SK-N-SH (cell line): ENCODE measurements at regions not wholly inside any gene's neighbourhood (a gene's known extent, or its start where the extent isn't known, plus 50 kb on each side); places are given as distances from the start of the nearest gene placed in this dataset.

Source experiments
- CTCF ChIA-PET: fragments of 300-600, 350-600 bp; formaldehyde crosslinking; extraction: SDS; loops from one replicate; lab custom pipeline; 2021; lab: Yijun Ruan, JAX
- POLR2A ChIA-PET: fragments of 350-600 bp; sonication (Branson Sonifier 250); formaldehyde crosslinking; extraction: SDS; loops from one replicate; lab custom pipeline; 2020; ENCODE audit warnings: antibody characterized with exemption, inconsistent platforms; lab: Yijun Ruan, JAX
- DNase-seq: peaks from one replicate; pipeline ENCODE4 v3.0.0; 2012
- H2AFZ ChIP-seq: fragments of 200-600 bp; sonication (generic); 2 replicates; pipeline ENCODE4 v1.8.1; 2016; ENCODE audit warnings: antibody characterized with exemption, mild to moderate bottlenecking, low read depth
- H3F3A ChIP-seq: fragments of 200-600 bp; sonication (generic); replicated peaks from 2 replicates; pipeline ENCODE3; 2016; ENCODE audit warnings: antibody characterized with exemption, mild to moderate bottlenecking; ENCODE audit not compliant: insufficient read depth
- H3K27ac ChIP-seq, 2 experiments: fragments of 200-500 bp in 1 of 2; fragments of 200-600 bp in 1 of 2; sonication (Bioruptor generic) in 1 of 2; sonication (generic), shearing (Covaris generic) in 1 of 2; 2 replicates each; pipeline versions ENCODE4 v1.5.1 to v1.6.1; 2014 to 2016; ENCODE audit warnings: low read depth in 2 of 2, inconsistent platforms in 1 of 2, low read length in 1 of 2, mild to moderate bottlenecking in 1 of 2, mixed read lengths in 1 of 2
- H3K27me3 ChIP-seq: fragments of 200-600 bp; sonication (generic), shearing (Covaris generic); 2 replicates; pipeline ENCODE4 v1.6.1; 2016; ENCODE audit warnings: mixed run types; ENCODE audit not compliant: insufficient read depth
- H3K36me3 ChIP-seq, 2 experiments: fragments of 200-500 bp in 1 of 2; fragments of 200-600 bp in 1 of 2; sonication (Bioruptor generic) in 1 of 2; sonication (generic) in 1 of 2; replicated peaks in 1 of 2; 2 replicates each; pipeline versions ENCODE3 to v1.5.1; 2014 to 2016; ENCODE audit warnings: low read length in 1 of 2, mild to moderate bottlenecking in 1 of 2; ENCODE audit not compliant: insufficient read depth in 2 of 2, control insufficient read depth in 1 of 2
- H3K4me1 ChIP-seq, 2 experiments: fragments of 200-500 bp in 1 of 2; fragments of 200-600 bp in 1 of 2; sonication (Bioruptor generic) in 1 of 2; sonication (generic), shearing (Covaris generic) in 1 of 2; 2 replicates each; pipeline versions ENCODE4 v1.5.1 to v1.6.1; 2014 to 2016; ENCODE audit warnings: low read depth in 1 of 2, low read length in 1 of 2, mixed run types in 1 of 2; ENCODE audit not compliant: insufficient read depth in 2 of 2, control insufficient read depth in 1 of 2
- H3K4me2 ChIP-seq: fragments of 200-600 bp; sonication (generic), shearing (Covaris generic); 2 replicates; pipeline ENCODE4 v1.6.1; 2017; ENCODE audit warnings: mixed run types
- H3K4me3 ChIP-seq, 2 experiments: fragments of 200-500 bp in 1 of 2; fragments of 200-600 bp in 1 of 2; sonication (Bioruptor generic) in 1 of 2; sonication (generic), shearing (Covaris generic) in 1 of 2; 2 replicates each; pipeline versions ENCODE4 v1.5.1 to v1.8.1; 2014 to 2016; ENCODE audit warnings: low read depth in 2 of 2, inconsistent platforms in 1 of 2, low read length in 1 of 2, mild to moderate bottlenecking in 1 of 2, mixed read lengths in 1 of 2, moderate library complexity in 1 of 2
- H3K79me2 ChIP-seq: fragments of 200-600 bp; sonication (generic); 2 replicates; pipeline ENCODE4 v1.8.1; 2017; ENCODE audit warnings: mild to moderate bottlenecking; ENCODE audit not compliant: insufficient read depth
- H3K9ac ChIP-seq: fragments of 200-600 bp; sonication (generic); 2 replicates; pipeline ENCODE4 v1.6.1; 2017; ENCODE audit warnings: mixed run types
- H3K9me2 ChIP-seq: fragments of 200-600 bp; sonication (generic); 2 replicates; pipeline ENCODE4 v1.6.1; 2017; ENCODE audit warnings: mixed run types
- H3K9me3 ChIP-seq: fragments of 200-600 bp; sonication (generic); 2 replicates; pipeline ENCODE4 v1.6.1; 2017; ENCODE audit warnings: mixed run types, mild to moderate bottlenecking, moderate library complexity
- H4K20me1 ChIP-seq: fragments of 200-600 bp; sonication (generic); 2 replicates; pipeline ENCODE4 v1.6.1; 2017; ENCODE audit warnings: mild to moderate bottlenecking, mixed run types; ENCODE audit not compliant: insufficient read depth
- CHD2 ChIP-seq: fragments of 150-350 bp; IDR thresholded peaks from 2 replicates; pipeline ENCODE4 v1.6.1; 2018; ENCODE audit warnings: low read length; ENCODE audit not compliant: partially characterized antibody
- EP300 ChIP-seq, 2 experiments: IDR thresholded peaks; 2 replicates each; pipeline versions ENCODE4 v1.4.0 to v1.6.1; 2012; ENCODE audit warnings: borderline replicate concordance in 1 of 2, low read depth in 1 of 2, low read length in 1 of 2
- EZH2phosphoT487 ChIP-seq: fragments of 200-600 bp; sonication (generic); IDR thresholded peaks from 2 replicates; pipeline ENCODE4 v1.6.1; 2017; ENCODE audit warnings: low read depth, mixed run types, mild to moderate bottlenecking, antibody characterized with exemption, moderate library complexity, borderline replicate concordance
- FOSL2 ChIP-seq: IDR thresholded peaks from 2 replicates; pipeline ENCODE4 v1.4.0; 2012; ENCODE audit warnings: low read depth, mild to moderate bottlenecking, moderate library complexity, borderline replicate concordance
- FOXJ3 ChIP-seq: sonication (generic); formaldehyde crosslinking; IDR thresholded peaks from 2 replicates; pipeline ENCODE4 v1.5.1; 2020; ENCODE audit warnings: mild to moderate bottlenecking, missing genetic modification reagents
- FOXM1 ChIP-seq: IDR thresholded peaks from 2 replicates; pipeline ENCODE4 v1.4.0; 2012; ENCODE audit warnings: low read depth, mild to moderate bottlenecking
- GATA2 ChIP-seq: sonication (generic); formaldehyde crosslinking; IDR thresholded peaks from 2 replicates; pipeline ENCODE4 v1.5.0; 2020; ENCODE audit warnings: mild to moderate bottlenecking, missing genetic modification reagents
- JUND ChIP-seq: IDR thresholded peaks from 2 replicates; pipeline ENCODE4 v1.4.0; 2012
- MEF2A ChIP-seq: IDR thresholded peaks from 2 replicates; pipeline ENCODE4 v1.4.0; 2012; ENCODE audit warnings: low read depth, borderline replicate concordance
- MXI1 ChIP-seq: IDR thresholded peaks from 2 replicates; pipeline ENCODE4 v1.6.1; 2012; ENCODE audit warnings: mild to moderate bottlenecking, low read depth, low read length, improper control_type of control experiment
- NRF1 ChIP-seq: IDR thresholded peaks from 2 replicates; pipeline ENCODE4 v1.6.1; 2012; ENCODE audit warnings: low read depth, mild to moderate bottlenecking, low read length
- POLR2AphosphoS5 ChIP-seq: IDR thresholded peaks from 2 replicates; pipeline ENCODE4 v1.6.1; 2012; ENCODE audit warnings: low read depth, low read length
- RAD21 ChIP-seq: IDR thresholded peaks from 2 replicates; pipeline ENCODE4 v1.6.1; 2012; ENCODE audit warnings: mild to moderate bottlenecking, low read length
- RCOR1 ChIP-seq: fragments of 150-350 bp; IDR thresholded peaks from 2 replicates; pipeline ENCODE4 v1.6.1; 2017; ENCODE audit warnings: antibody characterized with exemption, low read length
- RFX5 ChIP-seq: IDR thresholded peaks from 2 replicates; pipeline ENCODE4 v1.6.1; 2012; ENCODE audit warnings: mild to moderate bottlenecking, improper control_type of control experiment, low read length
- RXRA ChIP-seq: IDR thresholded peaks from 2 replicates; pipeline ENCODE4 v1.4.0; 2012; ENCODE audit warnings: low read depth, mild to moderate bottlenecking, borderline replicate concordance
- SIN3A ChIP-seq: IDR thresholded peaks from 2 replicates; pipeline ENCODE4 v1.6.1; 2012; ENCODE audit warnings: low read depth, mild to moderate bottlenecking, low read length, moderate library complexity, borderline replicate concordance
- TAF1 ChIP-seq: IDR thresholded peaks from 2 replicates; pipeline ENCODE4 v1.6.1; 2012; ENCODE audit warnings: low read depth, mild to moderate bottlenecking, low read length, moderate library complexity, borderline replicate concordance
- YY1 ChIP-seq: IDR thresholded peaks from 2 replicates; pipeline ENCODE4 v1.4.0; 2012; ENCODE audit warnings: low read depth, mild to moderate bottlenecking
- WGBS: methylation state at CpG from one replicate; pipeline ENCODE4 v1.1.6; 2017; ENCODE audit warnings: low lambda C conversion rate; 5-methylcytosine and 5-hydroxymethylcytosine counted together
- TF ChIP-seq, protein P1 (sequence below): IDR thresholded peaks from 2 replicates; pipeline ENCODE4 v1.4.0; 2012; ENCODE audit warnings: low read depth, borderline replicate concordance
- TF ChIP-seq, protein P2 (sequence below): fragments of 200-600 bp; sonication (generic); IDR thresholded peaks from 2 replicates; pipeline ENCODE4 v1.6.1; 2017; ENCODE audit warnings: antibody characterized with exemption, mild to moderate bottlenecking, moderate library complexity
- TF ChIP-seq, protein P3 (sequence below): fragments of 150-350 bp; IDR thresholded peaks from 2 replicates; pipeline ENCODE4 v1.6.1; 2017; ENCODE audit warnings: antibody characterized with exemption, low read length, low read depth, borderline replicate concordance
- TF ChIP-seq, protein P4 (sequence below): IDR thresholded peaks from 2 replicates; pipeline ENCODE4; 2012
- TF ChIP-seq, protein P5 (sequence below): fragments of 150-350 bp; IDR thresholded peaks from 2 replicates; pipeline ENCODE4 v1.6.1; 2016; ENCODE audit warnings: mild to moderate bottlenecking, low read depth, low read length

DNA sequence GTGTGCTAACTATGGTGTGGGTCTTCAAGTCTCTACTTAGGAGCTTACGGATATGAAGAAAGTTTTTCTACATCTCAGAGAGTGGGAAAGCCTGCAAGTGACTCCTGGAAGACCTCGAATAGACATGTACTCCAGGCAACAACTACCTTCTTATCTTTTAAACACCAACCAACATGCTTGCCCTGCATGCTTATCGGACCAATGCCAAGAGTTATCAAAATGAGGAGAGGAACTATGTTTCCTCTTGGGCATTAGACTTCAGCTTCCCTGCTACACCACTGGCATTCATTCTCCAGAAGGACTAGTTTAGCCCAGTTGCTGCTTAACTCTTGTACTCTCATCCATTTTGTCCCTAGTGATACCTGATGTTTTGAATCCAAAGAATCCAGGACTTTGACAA lies 74.7 kb upstream of the MAN2A1 start:
- no peak overlapping the region for H3K4me2 ChIP-seq
- H3K9me2 ChIP-seq, result no peaks in the 10 kb centered on the region
- WGBS, result 76% methylated on average over 3 of the region's 3 CpGs
- H3F3A ChIP-seq, result no peaks in the 10 kb centered on the region
- ChIA-PET POLR2A (no interaction called here), CTCF (no interaction called here)
- no peak overlapping the region for H3K4me3 ChIP-seq
- no peak overlapping the region for H3K27ac ChIP-seq
- no peaks in the 10 kb centered on the region for H3K36me3 ChIP-seq
- H3K79me2 ChIP-seq, result no peaks in the 10 kb centered on the region
- H3K27me3 ChIP-seq, result no peaks in the 10 kb centered on the region
- H3K4me1 ChIP-seq, result peaks cover 0 to 8% of the 10 kb centered on the region in 2 experiments; a peak in 1 of 4 replicates
- no peak overlapping the region for H2AFZ ChIP-seq
- DNase-seq, result no peak
- TF ChIP-seq POLR2AphosphoS5 (no peak), GATA2 (CRISPR knock-in tag) (no peak), YY1 (no peak), TAF1 (no peak), MXI1 (no peak), FOSL2 (no peak), CHD2 (no peak), FOXM1 (no peak), RXRA (no peak), EP300 (IDR thresholded peaks at IDR 0.05; ENCODE audit: borderline replicate concordance in 1 of 2, low read depth in 1 of 2, low read length in 1 of 2) (no peak), NRF1 (no peak), MEF2A (no peak), RFX5 (no peak), RAD21 (no peak)
- TF ChIP-seq, protein P1, sequence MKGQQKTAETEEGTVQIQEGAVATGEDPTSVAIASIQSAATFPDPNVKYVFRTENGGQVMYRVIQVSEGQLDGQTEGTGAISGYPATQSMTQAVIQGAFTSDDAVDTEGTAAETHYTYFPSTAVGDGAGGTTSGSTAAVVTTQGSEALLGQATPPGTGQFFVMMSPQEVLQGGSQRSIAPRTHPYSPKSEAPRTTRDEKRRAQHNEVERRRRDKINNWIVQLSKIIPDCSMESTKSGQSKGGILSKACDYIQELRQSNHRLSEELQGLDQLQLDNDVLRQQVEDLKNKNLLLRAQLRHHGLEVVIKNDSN, result no peak
- TF ChIP-seq, protein P2, sequence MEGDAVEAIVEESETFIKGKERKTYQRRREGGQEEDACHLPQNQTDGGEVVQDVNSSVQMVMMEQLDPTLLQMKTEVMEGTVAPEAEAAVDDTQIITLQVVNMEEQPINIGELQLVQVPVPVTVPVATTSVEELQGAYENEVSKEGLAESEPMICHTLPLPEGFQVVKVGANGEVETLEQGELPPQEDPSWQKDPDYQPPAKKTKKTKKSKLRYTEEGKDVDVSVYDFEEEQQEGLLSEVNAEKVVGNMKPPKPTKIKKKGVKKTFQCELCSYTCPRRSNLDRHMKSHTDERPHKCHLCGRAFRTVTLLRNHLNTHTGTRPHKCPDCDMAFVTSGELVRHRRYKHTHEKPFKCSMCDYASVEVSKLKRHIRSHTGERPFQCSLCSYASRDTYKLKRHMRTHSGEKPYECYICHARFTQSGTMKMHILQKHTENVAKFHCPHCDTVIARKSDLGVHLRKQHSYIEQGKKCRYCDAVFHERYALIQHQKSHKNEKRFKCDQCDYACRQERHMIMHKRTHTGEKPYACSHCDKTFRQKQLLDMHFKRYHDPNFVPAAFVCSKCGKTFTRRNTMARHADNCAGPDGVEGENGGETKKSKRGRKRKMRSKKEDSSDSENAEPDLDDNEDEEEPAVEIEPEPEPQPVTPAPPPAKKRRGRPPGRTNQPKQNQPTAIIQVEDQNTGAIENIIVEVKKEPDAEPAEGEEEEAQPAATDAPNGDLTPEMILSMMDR, result no peak
- H3K9me3 ChIP-seq, result no peaks in the 10 kb centered on the region
- H4K20me1 ChIP-seq, result no peaks in the 10 kb centered on the region
- H3K9ac ChIP-seq, result no peak overlapping the region

DNA sequence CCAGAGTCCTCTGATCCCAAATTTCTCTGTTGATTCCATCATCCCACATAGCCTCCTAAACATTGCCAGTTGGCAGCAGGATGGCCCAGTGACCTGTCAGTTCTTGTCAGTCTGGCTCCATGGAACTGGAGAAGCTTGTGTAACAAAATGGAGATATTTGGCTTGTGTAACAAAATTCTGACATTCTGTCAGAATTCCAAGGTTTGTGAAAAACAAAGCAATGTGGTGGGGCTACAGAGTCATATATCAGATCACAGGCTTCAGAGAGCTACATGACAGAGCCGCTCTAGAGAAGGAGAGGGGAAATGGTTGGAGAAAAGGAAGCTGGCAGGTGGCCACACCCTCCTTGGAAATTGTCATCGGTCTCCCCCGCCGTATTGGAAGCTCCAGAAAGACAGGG lies 75.4 kb upstream of the MAN2A1 start:
- no peak for DNase-seq
- H2AFZ ChIP-seq, result no peak overlapping the region
- no peaks in the 10 kb centered on the region for H3K79me2 ChIP-seq
- TF ChIP-seq JUND (no peak), TAF1 (no peak), FOXM1 (no peak), EZH2phosphoT487 (no peak), SIN3A (no peak), RCOR1 (no peak), RAD21 (no peak), FOXJ3 (CRISPR knock-in tag) (no peak), YY1 (no peak), GATA2 (CRISPR knock-in tag) (no peak), FOSL2 (no peak), RXRA (no peak), RFX5 (no peak)
- TF ChIP-seq, protein P3, sequence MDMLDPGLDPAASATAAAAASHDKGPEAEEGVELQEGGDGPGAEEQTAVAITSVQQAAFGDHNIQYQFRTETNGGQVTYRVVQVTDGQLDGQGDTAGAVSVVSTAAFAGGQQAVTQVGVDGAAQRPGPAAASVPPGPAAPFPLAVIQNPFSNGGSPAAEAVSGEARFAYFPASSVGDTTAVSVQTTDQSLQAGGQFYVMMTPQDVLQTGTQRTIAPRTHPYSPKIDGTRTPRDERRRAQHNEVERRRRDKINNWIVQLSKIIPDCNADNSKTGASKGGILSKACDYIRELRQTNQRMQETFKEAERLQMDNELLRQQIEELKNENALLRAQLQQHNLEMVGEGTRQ, result no peak
- TF ChIP-seq, protein P4, sequence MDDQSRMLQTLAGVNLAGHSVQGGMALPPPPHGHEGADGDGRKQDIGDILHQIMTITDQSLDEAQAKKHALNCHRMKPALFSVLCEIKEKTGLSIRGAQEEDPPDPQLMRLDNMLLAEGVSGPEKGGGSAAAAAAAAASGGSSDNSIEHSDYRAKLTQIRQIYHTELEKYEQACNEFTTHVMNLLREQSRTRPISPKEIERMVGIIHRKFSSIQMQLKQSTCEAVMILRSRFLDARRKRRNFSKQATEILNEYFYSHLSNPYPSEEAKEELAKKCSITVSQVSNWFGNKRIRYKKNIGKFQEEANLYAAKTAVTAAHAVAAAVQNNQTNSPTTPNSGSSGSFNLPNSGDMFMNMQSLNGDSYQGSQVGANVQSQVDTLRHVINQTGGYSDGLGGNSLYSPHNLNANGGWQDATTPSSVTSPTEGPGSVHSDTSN, result no peak
- TF ChIP-seq, protein P5, sequence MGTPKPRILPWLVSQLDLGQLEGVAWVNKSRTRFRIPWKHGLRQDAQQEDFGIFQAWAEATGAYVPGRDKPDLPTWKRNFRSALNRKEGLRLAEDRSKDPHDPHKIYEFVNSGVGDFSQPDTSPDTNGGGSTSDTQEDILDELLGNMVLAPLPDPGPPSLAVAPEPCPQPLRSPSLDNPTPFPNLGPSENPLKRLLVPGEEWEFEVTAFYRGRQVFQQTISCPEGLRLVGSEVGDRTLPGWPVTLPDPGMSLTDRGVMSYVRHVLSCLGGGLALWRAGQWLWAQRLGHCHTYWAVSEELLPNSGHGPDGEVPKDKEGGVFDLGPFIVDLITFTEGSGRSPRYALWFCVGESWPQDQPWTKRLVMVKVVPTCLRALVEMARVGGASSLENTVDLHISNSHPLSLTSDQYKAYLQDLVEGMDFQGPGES, result no peak
- H3K27me3 ChIP-seq, result no peaks in the 10 kb centered on the region
- no peaks in the 10 kb centered on the region for H3K9me2 ChIP-seq
- H3F3A ChIP-seq, result no peaks in the 10 kb centered on the region
- 82% methylated on average over 4 of the region's 4 CpGs for WGBS
- POLR2A ChIA-PET, result no interaction called here
- no peak overlapping the region for H3K4me2 ChIP-seq
- no peaks in the 10 kb centered on the region for H3K9me3 ChIP-seq
- peaks cover 0 to 8% of the 10 kb centered on the region in 2 experiments; a peak in 1 of 4 replicates for H3K4me1 ChIP-seq
- H4K20me1 ChIP-seq, result no peaks in the 10 kb centered on the region
- H3K4me3 ChIP-seq, result no peak overlapping the region
- no peaks in the 10 kb centered on the region for H3K36me3 ChIP-seq
- CTCF ChIA-PET, result no interaction called here
- no peak overlapping the region for H3K27ac ChIP-seq
- H3K9ac ChIP-seq, result no peak overlapping the region
